Jurkat, Clone E6-1 (cell line): ENCODE measurements at regions not wholly inside any gene's neighbourhood (a gene's known extent, or its start where the extent isn't known, plus 50 kb on each side); places are given as distances from the start of the nearest gene placed in this dataset.

Experiments
- DNase-seq: peaks from one replicate; pipeline ENCODE4 v3.0.0-alpha.2; 2011; ENCODE audit warnings: low read depth, low spot score
- H3K4me3 ChIP-seq: 2 replicates; pipeline ENCODE4 v1.5.1; 2011; ENCODE audit warnings: mild to moderate bottlenecking, low read length, control low read depth, moderate library complexity

DNA sequence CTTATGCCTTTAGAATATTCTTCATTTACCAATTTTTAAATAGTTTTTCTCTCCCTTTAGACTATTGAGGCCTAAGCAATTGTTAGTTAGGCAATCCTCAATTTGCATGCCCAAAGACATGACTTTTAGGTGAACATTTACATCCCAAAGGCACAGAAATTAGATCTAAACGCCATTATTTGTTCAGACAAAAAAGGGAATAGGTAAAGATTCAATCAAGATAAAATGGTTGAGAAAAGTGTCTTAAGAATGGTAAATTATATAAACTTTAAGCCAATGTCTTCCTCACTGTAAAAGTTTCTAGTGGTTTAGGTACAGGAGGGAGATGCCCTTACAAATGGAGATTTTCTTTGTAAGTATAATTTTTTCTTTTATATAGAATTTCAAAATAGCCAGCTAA, 50.2 kb upstream of the MME start:
- DNase-seq = no peak
- H3K4me3 ChIP-seq = no peak overlapping the region

DNA sequence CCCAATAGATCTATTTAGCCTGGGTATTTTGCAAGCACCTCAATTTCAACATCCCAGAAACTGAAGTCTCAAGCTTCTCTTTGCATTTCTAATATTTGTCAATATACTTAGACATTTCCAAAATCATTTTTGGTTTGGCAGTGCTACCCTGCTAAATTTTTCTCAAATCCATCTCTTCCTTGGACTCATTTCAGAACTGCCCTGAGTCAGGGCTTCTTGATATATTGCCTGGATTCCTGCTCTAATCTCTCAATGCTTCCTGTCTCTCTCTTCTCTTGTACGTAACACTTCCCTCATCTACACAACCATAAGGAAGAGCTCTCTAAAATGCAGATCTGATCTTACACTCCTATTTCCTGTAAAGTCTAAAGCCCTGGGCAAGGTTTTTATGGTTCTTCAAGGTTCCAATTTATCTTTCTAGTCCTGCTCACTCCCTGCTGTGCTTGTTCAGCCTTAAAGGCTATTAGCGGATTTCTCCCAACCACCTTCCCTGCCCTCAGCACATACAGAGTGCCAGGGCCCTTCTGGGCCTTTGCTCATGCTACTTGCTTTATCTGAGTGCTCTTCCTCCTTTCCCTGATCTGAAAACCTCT, 53.0 kb upstream of the MME start:
- no peak overlapping the region for H3K4me3 ChIP-seq
- DNase-seq = no peak

DNA sequence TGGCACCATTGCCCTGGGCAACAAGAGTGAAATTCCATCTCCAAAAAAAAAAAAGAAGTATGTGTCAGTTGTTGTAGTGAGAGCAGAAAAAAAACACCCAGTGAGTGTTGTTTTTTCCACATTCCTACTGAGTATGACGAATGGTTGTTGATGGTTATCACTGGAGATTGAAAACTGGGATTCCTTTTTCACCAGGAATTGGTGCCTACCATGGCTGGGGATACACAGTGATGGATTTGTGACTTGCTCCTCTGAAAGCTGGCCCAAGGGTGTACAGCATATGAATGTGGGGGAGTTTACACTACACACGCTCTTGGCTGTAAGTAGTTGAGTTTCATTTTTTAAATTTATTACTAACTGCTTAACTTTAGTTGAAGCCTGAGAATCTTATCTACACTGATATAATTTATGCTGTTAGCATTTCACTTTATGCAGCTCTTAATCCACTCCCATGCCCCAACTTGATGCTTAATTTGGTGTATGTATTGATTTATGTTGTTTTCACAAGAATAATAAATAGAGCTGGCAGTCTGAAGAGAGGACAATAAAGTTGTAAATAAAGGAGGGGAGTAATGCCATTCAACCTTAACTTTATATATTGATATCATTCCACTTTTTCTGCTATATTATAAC, 56.0 kb upstream of the MME start:
- no peak for DNase-seq
- no peak overlapping the region for H3K4me3 ChIP-seq

DNA sequence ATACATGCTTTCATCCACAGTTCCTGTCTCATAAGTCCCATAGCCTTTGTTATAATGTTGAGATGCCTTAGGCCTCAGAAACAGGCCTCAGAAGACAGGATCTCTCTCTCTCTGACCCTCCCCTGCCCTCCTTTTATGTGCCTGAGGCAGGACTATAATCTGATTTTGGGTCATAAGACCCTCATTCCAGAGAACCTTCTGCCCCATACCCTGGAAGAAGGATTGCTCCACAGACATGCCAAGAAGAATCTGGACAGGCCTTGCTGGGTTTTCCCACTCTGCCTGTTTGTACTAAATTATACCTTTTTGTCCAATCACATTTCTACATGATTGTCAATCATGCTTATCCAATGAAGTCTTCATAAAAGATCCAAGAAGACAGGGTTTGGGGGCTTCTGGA, 57.2 kb upstream of the MME start:
- no peak overlapping the region for H3K4me3 ChIP-seq
- DNase-seq = no peak

DNA sequence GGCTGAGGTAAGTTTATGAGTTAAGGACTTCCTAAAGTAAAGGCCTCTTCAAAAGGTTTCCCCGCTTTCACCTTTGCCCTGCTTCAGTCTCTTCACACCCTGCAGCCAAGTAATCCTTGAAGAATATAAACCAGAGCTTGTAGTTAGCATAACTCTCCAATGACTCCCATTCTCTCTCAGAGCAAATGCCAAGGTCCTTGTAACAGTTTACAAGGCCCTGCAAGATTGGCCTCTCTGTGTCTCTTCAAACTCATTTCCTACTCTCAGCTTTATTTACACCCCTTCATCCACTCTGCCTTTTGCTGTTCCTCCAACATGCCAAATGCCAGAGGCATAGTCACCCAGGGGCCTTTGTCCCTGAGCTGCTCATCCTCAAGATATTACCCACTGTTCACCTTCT, 60.5 kb upstream of the MME start:
- no peak overlapping the region for H3K4me3 ChIP-seq
- no peak for DNase-seq

DNA sequence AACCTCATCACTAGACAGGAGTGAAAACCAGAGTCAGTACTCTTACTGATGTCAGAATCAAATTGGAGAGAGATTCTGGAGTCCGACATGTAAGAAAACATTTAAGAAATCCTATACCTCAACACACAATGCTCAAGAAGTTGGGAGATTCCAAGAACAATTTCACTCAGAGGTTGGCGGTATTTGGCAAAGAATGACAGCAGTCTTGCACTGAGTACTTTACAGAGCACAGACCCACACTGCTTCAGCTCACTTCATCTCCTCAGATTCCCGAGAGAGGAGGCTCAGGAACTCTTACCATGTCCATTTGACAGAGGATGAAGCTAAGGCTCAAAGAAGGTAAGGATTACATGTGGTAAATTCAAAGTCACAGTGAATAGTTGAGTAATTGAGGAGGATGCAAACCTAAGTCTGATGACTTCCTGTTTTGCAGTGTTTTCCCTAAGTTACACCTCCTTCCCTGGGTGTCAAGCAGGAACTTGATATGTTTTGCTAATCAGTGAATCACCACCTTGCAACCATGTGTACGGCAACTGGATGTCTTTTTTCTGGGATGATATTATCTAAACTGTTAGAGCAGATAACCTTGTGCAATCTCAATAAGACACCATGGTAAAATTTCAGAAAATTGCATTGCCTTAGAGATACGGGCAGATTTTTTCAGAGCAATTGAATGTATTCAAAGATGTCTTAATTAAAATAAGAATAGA, 61.3 kb upstream of the MME start:
- no peak for DNase-seq
- no peak overlapping the region for H3K4me3 ChIP-seq

DNA sequence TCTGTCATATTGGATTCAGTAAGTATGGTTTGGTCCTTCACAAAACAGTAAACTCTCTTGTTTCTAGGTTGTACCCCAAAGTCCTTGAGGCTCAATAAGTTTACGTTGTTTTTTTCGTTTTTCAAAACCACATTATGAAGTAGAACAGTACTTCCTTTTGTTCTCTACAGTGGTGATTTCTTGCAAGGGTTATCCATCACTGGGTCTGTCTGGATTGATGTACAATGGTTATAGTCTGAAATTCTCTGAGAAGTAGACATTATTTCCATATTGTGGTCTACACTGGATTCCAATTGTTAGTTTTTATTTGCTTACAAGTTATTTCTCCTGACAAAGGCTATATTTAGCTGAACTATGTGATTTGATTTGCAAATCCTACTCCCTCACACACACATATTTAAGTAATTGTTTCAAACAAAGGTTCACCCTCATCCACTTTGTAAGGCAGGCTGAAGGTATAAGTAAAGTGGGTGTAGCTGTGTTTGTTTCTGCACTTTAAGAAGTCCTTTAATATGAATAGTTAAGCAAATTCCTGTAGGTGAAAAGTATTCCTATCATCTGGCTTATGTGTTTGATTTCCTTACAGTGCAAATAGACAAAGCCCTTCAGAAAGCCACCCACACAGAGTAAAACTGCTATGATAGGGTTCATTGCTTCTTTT, 64.2 kb upstream of the MME start:
- no peak for DNase-seq
- H3K4me3 ChIP-seq = no peak overlapping the region

GRCh38 chr3:155014953-155015352, 65.2 kb upstream of the MME start:
- no peak overlapping the region for H3K4me3 ChIP-seq
- DNase-seq = no peak

DNA sequence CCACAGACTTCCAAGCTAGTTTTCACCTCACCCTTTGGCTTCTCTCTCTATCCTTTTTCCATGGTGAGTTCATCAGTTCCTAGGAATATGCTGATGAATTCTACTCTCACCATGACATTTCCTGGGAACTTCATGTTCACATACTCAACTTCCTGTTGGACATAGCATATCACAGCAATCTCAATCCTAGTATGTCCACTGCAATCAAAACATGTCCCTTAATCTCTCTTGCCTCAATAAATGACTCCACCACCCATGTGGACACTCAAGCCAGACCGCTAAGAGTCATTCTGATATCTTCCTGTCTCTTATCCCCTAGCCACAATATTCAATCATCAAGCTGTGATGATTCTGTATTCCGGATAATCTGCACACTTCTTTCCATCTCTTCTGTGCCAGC, 66.7 kb upstream of the MME start:
- H3K4me3 ChIP-seq = no peak overlapping the region
- DNase-seq = no peak

GRCh38 chr3:155012584-155012983, 67.5 kb upstream of the MME start:
- DNase-seq = no peak
- no peak overlapping the region for H3K4me3 ChIP-seq

DNA sequence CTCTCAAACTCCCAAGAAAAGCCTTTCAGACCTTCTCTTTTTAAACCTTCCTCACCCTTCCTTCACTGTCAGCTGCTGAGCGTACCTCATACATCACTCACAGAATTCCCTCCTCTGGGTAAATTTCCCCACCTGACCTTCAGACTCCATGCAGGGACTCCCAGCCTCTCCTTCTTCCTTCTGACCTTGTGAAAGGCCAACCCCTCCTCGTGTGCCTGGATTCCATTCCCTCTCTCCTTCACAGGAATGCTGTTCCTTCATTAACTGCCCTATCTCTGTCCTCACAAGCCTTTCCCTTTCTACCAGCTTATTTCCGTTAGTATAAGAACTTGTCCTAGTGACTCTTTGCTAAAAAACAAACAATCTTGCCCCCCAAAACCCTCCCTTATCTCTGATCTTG, 69.7 kb upstream of the MME start:
- DNase-seq = no peak
- no peak overlapping the region for H3K4me3 ChIP-seq

GRCh38 chr3:155009217-155009616, 70.9 kb upstream of the MME start:
- DNase-seq = no peak
- H3K4me3 ChIP-seq = no peak overlapping the region

GRCh38 chr3:155007729-155008128, 72.4 kb upstream of the MME start:
- no peak for DNase-seq
- H3K4me3 ChIP-seq = no peak overlapping the region

DNA sequence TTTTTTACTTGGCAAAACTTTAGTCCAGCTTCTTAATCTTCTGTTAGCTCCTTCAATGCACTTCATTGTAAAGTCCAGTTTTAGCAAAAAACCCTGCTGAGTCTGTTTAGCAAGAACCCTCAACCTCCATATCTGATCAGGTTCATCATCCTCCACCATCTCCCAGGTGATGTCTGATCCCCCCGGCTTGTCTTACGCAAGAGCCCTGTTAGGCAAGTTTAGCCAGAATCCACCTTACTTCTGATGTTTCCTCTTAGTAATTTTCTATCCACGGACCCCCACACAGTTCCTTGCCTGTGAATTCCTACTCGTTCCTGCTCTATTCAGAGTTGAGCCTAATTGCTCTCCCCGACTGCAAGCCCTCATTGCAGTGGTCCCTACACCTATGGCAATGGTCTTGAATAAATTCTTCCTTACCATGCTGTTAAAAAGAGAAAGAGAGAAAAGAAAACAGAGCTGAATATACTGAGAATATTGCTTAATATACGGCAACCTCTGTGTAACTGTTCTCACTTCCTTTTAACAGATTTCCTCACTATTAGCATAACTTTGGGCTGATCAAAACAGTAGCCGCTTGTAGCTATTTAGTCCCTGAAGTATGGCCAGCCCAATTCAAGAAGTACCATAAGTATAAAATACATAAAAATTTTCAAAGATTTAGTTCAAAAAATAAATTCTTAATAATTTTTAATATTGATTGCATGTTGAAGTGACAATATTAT, 78.7 kb upstream of the MME start:
- DNase-seq = no peak
- H3K4me3 ChIP-seq = no peak overlapping the region

- DNase-seq = no peak
- H3K4me3 ChIP-seq = no peak overlapping the region
These were observed 87.5 kb upstream of the MME start for GRCh38 chr3:154992655-154993054.

DNA sequence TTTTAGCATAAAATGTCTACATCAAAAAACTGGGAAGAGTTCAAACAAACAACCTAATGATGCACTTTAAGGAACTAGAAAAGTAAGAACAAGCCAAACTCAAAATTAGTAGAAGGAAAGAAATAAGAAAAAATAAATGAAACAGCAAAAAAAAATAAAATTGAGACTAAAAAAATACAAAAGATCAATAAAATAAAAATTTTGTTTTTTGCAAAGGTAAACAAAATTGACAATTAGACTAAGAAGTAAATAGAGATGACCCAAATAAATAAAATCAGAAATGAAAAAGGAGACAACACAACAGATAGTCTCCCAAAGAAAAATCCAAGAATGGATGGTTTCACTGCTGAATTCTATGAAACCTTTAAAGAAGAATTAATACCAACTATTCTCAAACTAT, 89.6 kb upstream of the MME start:
- DNase-seq = no peak
- no peak overlapping the region for H3K4me3 ChIP-seq

DNA sequence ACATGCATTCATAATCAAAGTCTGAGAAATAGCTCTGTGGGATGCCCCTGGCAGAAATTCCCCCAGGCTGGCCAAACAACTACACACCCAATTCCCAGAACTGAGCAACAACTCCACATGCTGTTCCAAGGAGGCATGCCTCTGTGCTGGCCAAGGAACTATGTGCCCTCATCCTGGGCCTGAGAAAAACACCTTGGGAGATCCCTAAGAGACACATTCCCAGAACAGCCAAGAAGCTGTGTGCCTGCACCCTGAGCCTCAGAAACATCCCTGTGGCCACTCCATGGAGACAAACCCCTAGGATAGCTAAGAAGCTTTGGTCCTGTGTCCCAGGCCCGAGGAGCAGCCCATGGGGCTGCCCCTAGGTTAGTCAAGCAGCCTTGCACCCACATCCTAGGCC, 92.3 kb upstream of the MME start:
- no peak for DNase-seq
- no peak overlapping the region for H3K4me3 ChIP-seq

DNA sequence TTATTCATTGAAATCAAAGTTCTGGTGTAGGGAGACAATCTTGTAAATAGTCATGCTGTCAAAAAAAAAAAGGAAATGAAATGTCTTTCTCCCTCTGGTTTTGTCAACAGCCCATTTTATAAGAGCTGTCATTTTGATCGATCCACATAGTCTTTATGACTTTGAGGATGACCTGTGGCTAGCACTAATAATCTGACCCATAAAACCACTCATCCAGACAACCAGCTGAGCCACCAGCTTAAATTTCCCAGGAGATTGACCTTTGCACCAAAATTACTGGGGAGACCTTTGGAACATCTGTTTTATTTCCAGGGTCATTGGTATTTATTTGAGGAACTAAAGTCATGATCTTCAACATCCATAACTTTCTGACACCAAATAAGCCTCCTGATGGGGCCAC, 98.5 kb upstream of the MME start:
- no peak overlapping the region for H3K4me3 ChIP-seq
- DNase-seq = no peak

DNA sequence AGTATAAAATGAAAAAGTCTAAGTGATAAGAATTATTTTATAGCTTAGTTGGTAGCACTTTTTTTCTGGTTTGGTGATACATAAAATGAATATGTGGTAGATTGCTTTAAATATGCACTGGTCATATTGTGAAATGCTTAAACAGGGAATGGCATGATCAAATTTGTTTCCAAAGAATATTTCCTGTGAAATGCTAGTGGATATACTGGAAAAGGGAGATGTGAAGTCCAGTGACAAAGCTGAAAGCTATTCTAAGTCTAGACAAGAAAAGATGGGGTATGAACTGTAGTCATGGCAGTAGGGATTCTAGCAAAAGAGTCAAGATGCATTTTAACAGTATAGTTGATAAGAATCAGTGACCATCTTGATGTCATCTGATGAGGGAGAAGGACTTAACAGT, 98.9 kb upstream of the MME start:
- H3K4me3 ChIP-seq = no peak overlapping the region
- DNase-seq = no peak

- H3K4me3 ChIP-seq = no peak overlapping the region
- no peak for DNase-seq
These were observed 100.8 kb upstream of the MME start for GRCh38 chr3:154979331-154979730.
